IMR-90 (cell line): ENCODE measurements at regions not wholly inside any gene's neighbourhood (a gene's known extent, or its start where the extent isn't known, plus 50 kb on each side); places are given as distances from the start of the nearest gene placed in this dataset.

Experiments used
- ATAC-seq: fragments of 200-7000 bp; cut with Tn5 transposase; 2 replicates; pipeline ENCODE4 v1.9.1; 2020; ENCODE audit warnings: low read depth, mild to moderate bottlenecking, moderate library complexity
- BruUV-seq: library from RNA; stranded (reverse); fragments of 400-500 nt; replicated peaks from 2 replicates; lab custom pipeline; 2021; lab: Mats Ljungman, UMichigan
- CTCF ChIA-PET: fragments of 300-600 bp; formaldehyde crosslinking; extraction: SDS; loops from one replicate; lab custom pipeline; 2021; ENCODE audit warnings: antibody characterized with exemption; lab: Yijun Ruan, JAX
- POLR2A ChIA-PET: fragments of 300-600 bp; sonication (Branson Sonifier 250); formaldehyde crosslinking; loops from one replicate; lab custom pipeline; 2022; ENCODE audit warnings: antibody characterized with exemption; ENCODE audit not compliant: unreplicated experiment; lab: Charles Lee
- DNase-seq: peaks from one replicate; pipeline ENCODE4 v3.0.0; 2013
- H2AFZ ChIP-seq: replicated peaks from 2 replicates; pipeline ENCODE3; 2013; ENCODE audit warnings: low read length, mild to moderate bottlenecking; ENCODE audit not compliant: poor library complexity
- H2AK5ac ChIP-seq: 2 replicates; pipeline ENCODE4 v1.6.1; 2013; ENCODE audit warnings: low read depth, low read length, inconsistent platforms
- H2AK9ac ChIP-seq: replicated peaks from 2 replicates; pipeline ENCODE3; 2013; ENCODE audit warnings: mild to moderate bottlenecking, low read depth, low read length, moderate library complexity; ENCODE audit not compliant: poor library complexity
- H2BK120ac ChIP-seq: 2 replicates; pipeline ENCODE4 v1.6.1; 2013; ENCODE audit warnings: low read depth, low read length, inconsistent platforms
- H2BK15ac ChIP-seq: 3 replicates; pipeline ENCODE4 v1.6.1; 2013; ENCODE audit warnings: low read depth, low read length, inconsistent platforms
- H2BK20ac ChIP-seq: 2 replicates; pipeline ENCODE4 v1.6.1; 2013; ENCODE audit warnings: low read depth, mild to moderate bottlenecking, inconsistent platforms, low read length, moderate library complexity
- H2BK5ac ChIP-seq: 2 replicates; pipeline ENCODE4 v1.6.1; 2013; ENCODE audit warnings: mild to moderate bottlenecking, low read depth, low read length, inconsistent platforms; ENCODE audit not compliant: poor library complexity, severe bottlenecking
- H3K14ac ChIP-seq: replicated peaks from 2 replicates; pipeline ENCODE4 v1.6.1; 2013; ENCODE audit warnings: low read depth, low read length, inconsistent platforms
- H3K18ac ChIP-seq: 2 replicates; pipeline ENCODE4 v1.6.1; 2013; ENCODE audit warnings: low read depth, low read length, control low read depth
- H3K23ac ChIP-seq: 2 replicates; pipeline ENCODE4 v1.6.1; 2013; ENCODE audit warnings: low read depth, low read length, inconsistent platforms
- H3K27ac ChIP-seq: 2 replicates; pipeline ENCODE4 v1.5.1; 2013; ENCODE audit warnings: mild to moderate bottlenecking, control low read depth, low read length; ENCODE audit not compliant: insufficient read depth
- H3K27me3 ChIP-seq: 2 replicates; pipeline ENCODE4 v1.6.1; 2013; ENCODE audit warnings: low read length; ENCODE audit not compliant: control insufficient read depth, insufficient read depth
- H3K36me3 ChIP-seq: 2 replicates; pipeline ENCODE4 v1.6.1; 2013; ENCODE audit warnings: low read length, mixed read lengths; ENCODE audit not compliant: control insufficient read depth, insufficient read depth
- H3K4ac ChIP-seq: 2 replicates; pipeline ENCODE4 v1.6.1; 2013; ENCODE audit warnings: low read depth, low read length, inconsistent platforms
- H3K4me1 ChIP-seq: 2 replicates; pipeline ENCODE4 v1.6.1; 2013; ENCODE audit warnings: low read length, mixed read lengths; ENCODE audit not compliant: control insufficient read depth, insufficient read depth
- H3K4me2 ChIP-seq: 2 replicates; pipeline ENCODE4 v1.6.1; 2013; ENCODE audit warnings: low read depth, mild to moderate bottlenecking, control low read depth, low read length, moderate library complexity
- H3K4me3 ChIP-seq: 2 replicates; pipeline ENCODE4 v1.5.1; 2013; ENCODE audit warnings: low read depth, mild to moderate bottlenecking, control low read depth, low read length, moderate library complexity; ENCODE audit not compliant: insufficient read depth
- H3K56ac ChIP-seq: 2 replicates; pipeline ENCODE4 v1.6.1; 2013; ENCODE audit warnings: low read length, inconsistent platforms; ENCODE audit not compliant: insufficient read depth; ENCODE audit errors: extremely low read depth
- H3K79me1 ChIP-seq, 2 experiments: 2 replicates each; pipeline ENCODE4 v1.6.1; 2013; ENCODE audit warnings: low read length in 2 of 2, inconsistent platforms in 1 of 2, low read depth in 1 of 2
- H3K9ac ChIP-seq: 2 replicates; pipeline ENCODE4 v1.6.1; 2013; ENCODE audit warnings: low read depth, low read length, control low read depth
- H3K9me1 ChIP-seq: 2 replicates; pipeline ENCODE4 v1.6.1; 2013; ENCODE audit warnings: low read length, inconsistent platforms; ENCODE audit not compliant: insufficient read depth
- H3K9me3 ChIP-seq: 2 replicates; pipeline ENCODE4 v1.6.1; 2013; ENCODE audit warnings: low read length; ENCODE audit not compliant: control insufficient read depth, insufficient read depth
- H4K20me1 ChIP-seq: 2 replicates; pipeline ENCODE4 v1.6.1; 2013; ENCODE audit warnings: low read length, inconsistent platforms; ENCODE audit not compliant: insufficient read depth
- H4K5ac ChIP-seq: 2 replicates; pipeline ENCODE4 v1.6.1; 2013; ENCODE audit warnings: mild to moderate bottlenecking, low read depth, low read length, control low read depth
- H4K8ac ChIP-seq, 2 experiments: 2 replicates each; pipeline ENCODE4 v1.6.1; 2013; ENCODE audit warnings: low read depth in 2 of 2, low read length in 2 of 2, control low read depth in 1 of 2, inconsistent platforms in 1 of 2
- H4K91ac ChIP-seq: 2 replicates; pipeline ENCODE4 v1.6.1; 2013; ENCODE audit warnings: low read depth, low read length, inconsistent platforms; ENCODE audit not compliant: insufficient read depth
- CEBPB ChIP-seq: IDR thresholded peaks from 2 replicates; pipeline ENCODE4 v1.6.1; 2012; ENCODE audit warnings: low read depth, low read length, improper control_type of control experiment
- CHD1 ChIP-seq: IDR thresholded peaks from 2 replicates; pipeline ENCODE4 v1.6.1; 2012; ENCODE audit warnings: low read depth, low read length, improper control_type of control experiment
- CTCF ChIP-seq: conservative IDR thresholded peaks from 2 replicates; pipeline ENCODE4 v1.5.1; 2012; ENCODE audit warnings: mild to moderate bottlenecking, low read depth, low read length, improper control_type of control experiment
- ELK1 ChIP-seq: fragments of 150-350 bp; IDR thresholded peaks from 2 replicates; pipeline ENCODE4 v1.6.1; 2016; ENCODE audit warnings: low read depth, mild to moderate bottlenecking, low read length, moderate library complexity, borderline replicate concordance
- FOS ChIP-seq: fragments of 150-350 bp; IDR thresholded peaks from 2 replicates; pipeline ENCODE4 v1.6.1; 2016; ENCODE audit warnings: low read depth, low read length
- MAFK ChIP-seq: IDR thresholded peaks from 2 replicates; pipeline ENCODE4 v1.6.1; 2012; ENCODE audit warnings: low read depth, low read length, improper control_type of control experiment
- MAZ ChIP-seq: IDR thresholded peaks from 2 replicates; pipeline ENCODE4 v1.6.1; 2012; ENCODE audit warnings: low read depth, mild to moderate bottlenecking, low read length, improper control_type of control experiment, moderate library complexity, borderline replicate concordance
- POLR2A ChIP-seq: IDR thresholded peaks from 2 replicates; pipeline ENCODE4 v1.6.1; 2012; ENCODE audit warnings: mild to moderate bottlenecking, low read depth, low read length
- RFX5 ChIP-seq: IDR thresholded peaks from 2 replicates; pipeline ENCODE4 v1.8.0; 2012; ENCODE audit warnings: low read depth, mild to moderate bottlenecking, low read length, moderate library complexity
- SMC3 ChIP-seq: fragments of 150-350 bp; IDR thresholded peaks from 2 replicates; pipeline ENCODE4 v1.6.1; 2016; ENCODE audit warnings: low read depth, mild to moderate bottlenecking, antibody characterized with exemption, low read length, moderate library complexity
- WGBS, 2 experiments: methylation state at CpG; one replicate each; pipeline versions ENCODE4 v1.1.5 to v1.1.7; 2013; ENCODE audit warnings: missing lambda C conversion rate in 2 of 2; ENCODE audit not compliant: insufficient read length in 1 of 2; ENCODE audit errors: extremely low coverage in 2 of 2; 5-methylcytosine and 5-hydroxymethylcytosine counted together
- dilution Hi-C: fragments of 300-500 bp; cut with HindIII; formaldehyde crosslinking; loops from one replicate; pipeline ENCODE4 v1.14.3; 2018; ENCODE audit warnings: low sequenced_read_pairs; ENCODE audit not compliant: unreplicated experiment
- in situ Hi-C: fragments of 300-500 bp; cut with MboI; formaldehyde crosslinking; loops from 3 replicates; pipeline ENCODE4 v1.14.3; 2019; ENCODE audit warnings: low sequenced_read_pairs, inconsistent platforms, mixed read lengths
- intact Hi-C: fragments of 100-400 bp; cut with micrococcal nuclease; formaldehyde crosslinking; loops from 2 replicates; pipeline ENCODE4 v1.10.0; 2022

- BruUV-seq = no TSS peak
- dilution Hi-C loops = no loop called here
- Histone ChIP-seq H3K9ac (no peak overlapping the region), H3K27me3 (no peaks in the 10 kb centered on the region), H3K18ac (no peak overlapping the region), H4K20me1 (no peaks in the 10 kb centered on the region), H3K36me3 (no peaks in the 10 kb centered on the region), H3K56ac (no peak overlapping the region), H3K4me2 (no peak overlapping the region), H4K8ac (no peak overlapping the region), H3K4ac (no peak overlapping the region), H4K5ac (no peak overlapping the region), H3K9me1 (peaks cover 6% of the 10 kb centered on the region; the same call in 1 of the 2 replicates), H3K14ac (no peak overlapping the region), H3K79me1 (no peaks in the 10 kb centered on the region), H2BK20ac (no peak overlapping the region; the same call in 1 of the 2 replicates), H3K27ac (no peak overlapping the region), H4K91ac (no peak overlapping the region), H2BK15ac (no peak overlapping the region), H2BK120ac (no peak overlapping the region), H2AK5ac (no peak overlapping the region), H3K9me3 (no peaks in the 10 kb centered on the region), H2BK5ac (peak overlapping the region; percentile 8), H3K4me1 (peaks cover 11% of the 10 kb centered on the region; the same call in 1 of the 2 replicates), H2AFZ (no peak overlapping the region), H3K23ac (no peak overlapping the region), H3K4me3 (no peak overlapping the region), H2AK9ac (no peak overlapping the region)
- ChIA-PET POLR2A (no interaction called here), CTCF (no interaction called here)
- intact Hi-C loops = no loop called here
- TF ChIP-seq RFX5 = no peak
- no peak for TF ChIP-seq MAZ
- peak; percentile 62 for TF ChIP-seq CEBPB
- no peak for TF ChIP-seq SMC3
- no peak for TF ChIP-seq CHD1
- no peak for TF ChIP-seq FOS
- no peak for TF ChIP-seq ELK1
- no peak for TF ChIP-seq CTCF
- TF ChIP-seq POLR2A = no peak
- 0 out of 2 replicates have a peak, but pooled peaks have one; percentile 10 for TF ChIP-seq MAFK
- DNase-seq (peak; percentile 75), ATAC-seq (peak; percentile 74)
- in situ Hi-C loops = no loop called here
- WGBS, 2 experiments = no CpG with 5 or more reads among the region's 1 CpG
These were observed 824.0 kb upstream of the ID2 start for GRCh38 chr2:7857904-7858303.
